ENCODE measurements at regions not wholly inside any gene's neighbourhood (a gene's known extent, or its start where the extent isn't known, plus 50 kb on each side); places are given as distances from the start of the nearest gene placed in this dataset.

- no peak overlapping the region for H3K9ac ChIP-seq (ENCODE audit: low read length)
- intact Hi-C loops (cut with micrococcal nuclease), result no loop called here
- 40% methylated on average over 2 of the region's 2 CpGs for WGBS (ENCODE audit: insufficient coverage)
- ATAC-seq (ENCODE audit: low read depth) (no peak), DNase-seq (no peak)
- H3K4me2 ChIP-seq (replicated peaks; ENCODE audit: low read depth, low read length, poor library complexity, severe bottlenecking), result no peak overlapping the region
- no peak overlapping the region for H3K27ac Mint-ChIP-seq
- no peak overlapping the region for H3K27ac ChIP-seq (ENCODE audit: low read length in 2 of 2)
- ChIA-PET CTCF (no interaction called here), POLR2A (no interaction called here)
- H3K27me3 Mint-ChIP-seq, result no peaks in the 10 kb centered on the region
- no peak overlapping the region for H3K4me3 Mint-ChIP-seq
- H3K4me1 Mint-ChIP-seq, result no peaks in the 10 kb centered on the region
- peaks cover 20% of the 10 kb centered on the region for H3K9me3 Mint-ChIP-seq (ENCODE audit: insufficient read depth)
- no peaks in the 10 kb centered on the region for H3K27me3 ChIP-seq (replicated peaks in 1 of 4; ENCODE audit: control extremely low read depth in 1 of 4, control insufficient read depth in 3 of 4, insufficient read depth in 4 of 4, low read length in 3 of 4)
- H3K36me3 ChIP-seq (replicated peaks in 1 of 2; ENCODE audit: control extremely low read depth in 1 of 2, control insufficient read depth in 1 of 2, extremely low read depth in 1 of 2, insufficient read depth in 2 of 2, low read length in 1 of 2), result no peaks in the 10 kb centered on the region
- H3K79me2 ChIP-seq (ENCODE audit: control insufficient read depth, insufficient read depth, low read length), result no peaks in the 10 kb centered on the region
- H3K9me3 ChIP-seq (ENCODE audit: control extremely low read depth in 1 of 3, control insufficient read depth in 2 of 3, insufficient read depth in 1 of 3, low read length in 2 of 3), result peaks cover 0 to 43% (median 3%) of the 10 kb centered on the region in 3 donors
- H2AFZ ChIP-seq (ENCODE audit: insufficient read depth, low read depth, low read length, poor library complexity, severe bottlenecking), result no peak overlapping the region
- H4K20me1 ChIP-seq (ENCODE audit: control insufficient read depth, insufficient read depth, low read length, poor library complexity, severe bottlenecking), result no peaks in the 10 kb centered on the region
- H3K4me1 ChIP-seq (ENCODE audit: control insufficient read depth in 2 of 2, insufficient read depth in 2 of 2, low read length in 2 of 2), result no peaks in the 10 kb centered on the region
- TF ChIP-seq CTCF (IDR thresholded peaks at IDR 0.05) (no peak), EZH2 (IDR thresholded peaks at IDR 0.05; ENCODE audit: borderline replicate concordance, insufficient read depth, low read depth, low read length, poor library complexity, severe bottlenecking) (no peak)
- no peak overlapping the region for H3K4me3 ChIP-seq (ENCODE audit: control extremely low read depth in 1 of 5, extremely low read depth in 1 of 5, insufficient read depth in 1 of 5, low read depth in 2 of 5, low read length in 4 of 5)
Observed at GRCh38 chr5:3075309-3075708, 323.8 kb upstream of the IRX2 start.

- H3K27ac ChIP-seq (ENCODE audit: low read length in 2 of 2), result no peak overlapping the region
- no peak overlapping the region for H2AFZ ChIP-seq (ENCODE audit: insufficient read depth, low read depth, low read length, poor library complexity, severe bottlenecking)
- H3K79me2 ChIP-seq (ENCODE audit: control insufficient read depth, insufficient read depth, low read length), result no peaks in the 10 kb centered on the region
- Mint-ChIP-seq H3K27ac (no peak overlapping the region), H3K4me1 (no peaks in the 10 kb centered on the region), H3K4me3 (no peak overlapping the region), H3K27me3 (no peaks in the 10 kb centered on the region), H3K9me3 (ENCODE audit: insufficient read depth) (peaks cover 8% of the 10 kb centered on the region)
- CTCF ChIA-PET, result no interaction called here
- DNase-seq (no peak), ATAC-seq (ENCODE audit: low read depth) (no peak)
- peaks cover 0 to 21% (median 0%) of the 10 kb centered on the region in 3 donors for H3K9me3 ChIP-seq (ENCODE audit: control extremely low read depth in 1 of 3, control insufficient read depth in 2 of 3, insufficient read depth in 1 of 3, low read length in 2 of 3)
- no peak overlapping the region for H3K4me3 ChIP-seq (ENCODE audit: control extremely low read depth in 1 of 5, extremely low read depth in 1 of 5, insufficient read depth in 1 of 5, low read depth in 2 of 5, low read length in 4 of 5)
- TF ChIP-seq EZH2 (IDR thresholded peaks at IDR 0.05; ENCODE audit: borderline replicate concordance, insufficient read depth, low read depth, low read length, poor library complexity, severe bottlenecking) (no peak), CTCF (IDR thresholded peaks at IDR 0.05) (no peak)
- no peaks in the 10 kb centered on the region for H3K4me1 ChIP-seq (ENCODE audit: control insufficient read depth in 2 of 2, insufficient read depth in 2 of 2, low read length in 2 of 2)
- no CpG with 5 or more reads among the region's 5 CpGs for WGBS (ENCODE audit: insufficient coverage)
- intact Hi-C loops (cut with micrococcal nuclease), result no loop called here
- POLR2A ChIA-PET, result no interaction called here
- no peaks in the 10 kb centered on the region for H4K20me1 ChIP-seq (ENCODE audit: control insufficient read depth, insufficient read depth, low read length, poor library complexity, severe bottlenecking)
- H3K4me2 ChIP-seq (replicated peaks; ENCODE audit: low read depth, low read length, poor library complexity, severe bottlenecking), result no peak overlapping the region
- no peak overlapping the region for H3K9ac ChIP-seq (ENCODE audit: low read length)
- no peaks in the 10 kb centered on the region for H3K36me3 ChIP-seq (replicated peaks in 1 of 2; ENCODE audit: control extremely low read depth in 1 of 2, control insufficient read depth in 1 of 2, extremely low read depth in 1 of 2, insufficient read depth in 2 of 2, low read length in 1 of 2)
- H3K27me3 ChIP-seq (replicated peaks in 1 of 4; ENCODE audit: control extremely low read depth in 1 of 4, control insufficient read depth in 3 of 4, insufficient read depth in 4 of 4, low read length in 3 of 4), result no peaks in the 10 kb centered on the region
Observed at GRCh38 chr5:3068401-3068800, 316.9 kb upstream of the IRX2 start.
